Mesothelial cell of epicardium (in vitro differentiated cells): ENCODE measurements at regions not wholly inside any gene's neighbourhood (a gene's known extent, or its start where the extent isn't known, plus 50 kb on each side); places are given as distances from the start of the nearest gene placed in this dataset.

Source experiments
- DNase-seq, 2 experiments: peaks; one replicate each; pipeline ENCODE4 v3.0.0; 2021; ENCODE audit warnings: low spot score in 2 of 2; ENCODE audit not compliant: unreplicated experiment in 2 of 2
- H3K27ac Mint-ChIP-seq: 2 replicates; pipeline ENCODE4 v1.8.0; 2021; ENCODE audit warnings: mixed read lengths
- H3K27me3 Mint-ChIP-seq: 2 replicates; pipeline ENCODE4 v1.8.0; 2021; ENCODE audit warnings: low read depth, mixed read lengths
- H3K36me3 Mint-ChIP-seq: 2 replicates; pipeline ENCODE4 v1.8.0; 2021; ENCODE audit warnings: mixed read lengths
- H3K4me1 Mint-ChIP-seq: 2 replicates; pipeline ENCODE4 v1.8.0; 2021; ENCODE audit warnings: mixed read lengths
- H3K4me3 Mint-ChIP-seq: 2 replicates; pipeline ENCODE4 v1.8.0; 2021; ENCODE audit warnings: mild to moderate bottlenecking, moderate library complexity, mixed read lengths
- H3K9me3 Mint-ChIP-seq: 2 replicates; pipeline ENCODE4 v1.8.0; 2021; ENCODE audit warnings: mixed read lengths
- TF ChIP-seq, protein P1 (sequence below): fragments of 200-600 bp; sonication (generic); IDR thresholded peaks from one replicate; pipeline ENCODE4 v1.5.0; 2021; ENCODE audit warnings: antibody characterized with exemption; ENCODE audit not compliant: unreplicated experiment

DNA sequence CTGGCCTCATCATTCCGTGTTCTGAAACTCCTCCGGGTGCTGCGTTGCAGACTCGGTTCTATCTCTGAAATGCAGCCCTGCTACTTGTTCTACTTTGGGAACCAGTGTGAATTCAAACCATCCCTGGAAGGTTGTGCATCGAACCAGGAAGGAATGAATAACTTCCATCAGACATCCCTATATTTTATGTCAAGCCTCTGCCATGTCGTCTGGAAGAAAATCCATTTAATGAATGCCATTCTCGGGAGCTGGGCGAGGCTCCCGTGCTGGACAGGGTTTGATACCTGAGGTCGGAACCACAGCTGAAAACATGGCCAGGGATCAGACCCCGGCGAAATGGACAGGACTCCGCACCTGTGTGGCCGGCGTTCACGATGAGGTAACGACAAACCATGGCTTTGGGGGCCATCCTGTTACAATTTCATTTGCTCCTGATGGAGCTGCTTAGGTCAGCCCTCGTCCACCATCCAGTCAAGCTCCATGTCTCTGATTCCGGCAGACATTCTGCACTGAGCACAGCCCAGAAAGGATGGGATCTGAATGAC is 821.6 kb downstream of the GALR1 start:
- no peaks in the 10 kb centered on the region for H3K36me3 Mint-ChIP-seq
- H3K4me3 Mint-ChIP-seq: no peak overlapping the region
- no peak overlapping the region for H3K27ac Mint-ChIP-seq
- TF ChIP-seq, protein P1, sequence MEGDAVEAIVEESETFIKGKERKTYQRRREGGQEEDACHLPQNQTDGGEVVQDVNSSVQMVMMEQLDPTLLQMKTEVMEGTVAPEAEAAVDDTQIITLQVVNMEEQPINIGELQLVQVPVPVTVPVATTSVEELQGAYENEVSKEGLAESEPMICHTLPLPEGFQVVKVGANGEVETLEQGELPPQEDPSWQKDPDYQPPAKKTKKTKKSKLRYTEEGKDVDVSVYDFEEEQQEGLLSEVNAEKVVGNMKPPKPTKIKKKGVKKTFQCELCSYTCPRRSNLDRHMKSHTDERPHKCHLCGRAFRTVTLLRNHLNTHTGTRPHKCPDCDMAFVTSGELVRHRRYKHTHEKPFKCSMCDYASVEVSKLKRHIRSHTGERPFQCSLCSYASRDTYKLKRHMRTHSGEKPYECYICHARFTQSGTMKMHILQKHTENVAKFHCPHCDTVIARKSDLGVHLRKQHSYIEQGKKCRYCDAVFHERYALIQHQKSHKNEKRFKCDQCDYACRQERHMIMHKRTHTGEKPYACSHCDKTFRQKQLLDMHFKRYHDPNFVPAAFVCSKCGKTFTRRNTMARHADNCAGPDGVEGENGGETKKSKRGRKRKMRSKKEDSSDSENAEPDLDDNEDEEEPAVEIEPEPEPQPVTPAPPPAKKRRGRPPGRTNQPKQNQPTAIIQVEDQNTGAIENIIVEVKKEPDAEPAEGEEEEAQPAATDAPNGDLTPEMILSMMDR: no peak
- no peak for DNase-seq
- H3K4me1 Mint-ChIP-seq: no peaks in the 10 kb centered on the region
- H3K27me3 Mint-ChIP-seq: peaks cover 33% of the 10 kb centered on the region
- H3K9me3 Mint-ChIP-seq: peaks cover 6% of the 10 kb centered on the region

DNA sequence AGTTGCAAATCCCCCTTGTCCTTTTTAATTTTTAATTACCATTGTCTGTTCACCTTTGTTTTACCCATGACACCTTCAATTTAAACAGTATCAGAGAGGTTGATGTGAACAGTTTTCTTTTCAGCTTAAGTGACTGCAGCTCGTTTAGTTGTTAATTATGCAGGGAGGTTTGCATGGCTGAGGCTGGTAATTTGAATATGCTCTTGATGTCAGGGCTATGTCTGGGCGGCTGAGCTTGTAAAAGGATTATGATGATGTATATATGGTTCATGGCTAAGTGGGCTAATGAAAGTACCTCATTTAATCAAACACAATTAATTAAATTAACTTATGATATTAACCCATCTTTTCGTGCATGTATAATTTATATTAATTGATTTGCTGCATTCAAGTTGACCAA is 822.1 kb downstream of the GALR1 start:
- Mint-ChIP-seq H3K4me3 (no peak overlapping the region), H3K4me1 (no peaks in the 10 kb centered on the region), H3K9me3 (peaks cover 3% of the 10 kb centered on the region), H3K27me3 (peaks cover 33% of the 10 kb centered on the region), H3K36me3 (no peaks in the 10 kb centered on the region), H3K27ac (no peak overlapping the region)
- TF ChIP-seq, protein P1: no peak
- DNase-seq: no peak

DNA sequence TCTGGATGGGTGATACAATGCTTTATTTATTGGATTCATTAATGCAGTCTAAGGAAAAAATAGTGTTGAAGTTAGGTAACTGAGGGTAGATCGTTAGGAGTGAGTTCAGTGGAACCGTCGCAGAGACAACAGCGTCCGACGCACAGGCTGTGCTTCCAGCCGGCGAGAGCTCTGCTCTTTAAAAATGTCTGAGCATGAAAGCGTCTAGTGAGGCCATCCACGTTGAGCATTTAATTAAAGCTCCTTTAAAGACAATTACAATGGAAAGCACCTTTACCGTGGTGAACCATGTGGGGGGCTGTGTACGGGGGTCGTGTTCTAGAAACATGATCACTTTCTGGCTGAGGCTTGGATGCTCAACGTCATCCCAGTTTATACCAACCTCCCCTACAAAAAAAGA is 822.7 kb downstream of the GALR1 start:
- H3K9me3 Mint-ChIP-seq: no peaks in the 10 kb centered on the region
- DNase-seq: no peak
- peaks cover 33% of the 10 kb centered on the region for H3K27me3 Mint-ChIP-seq
- TF ChIP-seq, protein P1: no peak
- H3K4me1 Mint-ChIP-seq: no peaks in the 10 kb centered on the region
- no peak overlapping the region for H3K4me3 Mint-ChIP-seq
- H3K36me3 Mint-ChIP-seq: no peaks in the 10 kb centered on the region
- no peak overlapping the region for H3K27ac Mint-ChIP-seq

DNA sequence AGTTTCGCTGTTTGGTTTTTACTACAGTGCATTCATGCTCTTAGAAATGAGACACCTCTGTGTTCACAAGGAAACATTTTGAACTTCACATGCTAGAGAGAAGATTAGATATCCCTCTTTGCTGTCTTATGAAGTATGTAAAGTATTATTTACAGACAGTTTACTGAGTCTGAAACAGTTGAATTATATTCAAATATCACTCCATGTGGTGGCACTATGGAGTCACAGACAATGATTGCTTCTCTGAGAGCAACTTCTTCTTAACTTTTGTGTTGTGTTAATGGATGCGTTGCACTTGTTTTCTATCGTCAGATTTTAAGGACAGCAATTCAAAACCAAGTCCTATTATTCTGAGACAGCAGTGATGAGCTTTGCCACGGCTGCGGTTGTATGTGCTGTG is 823.6 kb downstream of the GALR1 start:
- TF ChIP-seq, protein P1: no peak
- Mint-ChIP-seq H3K9me3 (no peaks in the 10 kb centered on the region), H3K27me3 (peaks cover 35% of the 10 kb centered on the region), H3K4me3 (no peak overlapping the region), H3K36me3 (no peaks in the 10 kb centered on the region), H3K27ac (no peak overlapping the region), H3K4me1 (no peaks in the 10 kb centered on the region)
- no peak for DNase-seq

DNA sequence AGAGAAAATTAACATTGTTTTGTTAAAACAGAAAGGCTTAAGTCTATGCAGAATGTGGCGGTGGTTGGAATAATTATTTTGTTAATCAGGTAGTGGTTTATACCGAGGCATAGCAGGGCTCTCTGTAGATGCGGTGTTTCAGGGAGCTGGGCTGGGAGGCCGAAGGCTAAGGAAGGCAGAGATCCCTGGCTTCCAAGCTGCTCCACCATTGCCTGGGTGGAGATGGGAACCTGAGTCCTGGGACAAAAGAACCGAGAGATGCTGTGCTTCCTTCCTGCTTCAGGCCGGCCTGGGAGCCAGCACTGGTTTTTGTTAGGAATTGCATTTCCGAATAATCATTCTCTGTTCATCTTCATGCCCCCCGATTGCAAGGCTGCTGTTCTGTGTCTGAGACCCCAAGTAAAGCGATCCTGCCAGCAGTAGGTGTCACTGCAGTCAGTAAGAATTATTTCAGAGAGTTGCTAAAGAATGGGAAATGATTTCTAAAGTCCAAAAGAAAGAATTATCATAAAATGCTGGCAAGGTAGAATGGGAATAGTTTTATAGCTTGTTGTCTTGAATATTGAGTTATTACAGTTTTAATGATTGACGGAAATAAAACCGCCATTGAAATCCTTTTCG is 824.9 kb downstream of the GALR1 start:
- Mint-ChIP-seq H3K27me3 (peaks cover 38% of the 10 kb centered on the region), H3K27ac (no peak overlapping the region), H3K4me1 (no peaks in the 10 kb centered on the region), H3K36me3 (no peaks in the 10 kb centered on the region), H3K9me3 (no peaks in the 10 kb centered on the region), H3K4me3 (no peak overlapping the region)
- no peak for DNase-seq
- TF ChIP-seq, protein P1: no peak
